ENCODE measurements at regions not wholly inside any gene's neighbourhood (a gene's known extent, or its start where the extent isn't known, plus 50 kb on each side); places are given as distances from the start of the nearest gene placed in this dataset.

GRCh38 chr2:85959185-85959584, 70.4 kb upstream of the ST3GAL5 start:
- ChIA-PET POLR2A (no interaction called here), CTCF (no interaction called here)
- TF ChIP-seq SUZ12 (IDR thresholded peaks at IDR 0.05) (no peak), TARDBP (IDR thresholded peaks at IDR 0.05) (no peak), L3MBTL2 (conservative IDR thresholded peaks at IDR 0.05) (no peak), ARNT (IDR thresholded peaks at IDR 0.05) (no peak), ZNF384 (IDR thresholded peaks at IDR 0.05) (no peak), NFRKB (IDR thresholded peaks at IDR 0.05) (no peak), SP1 (IDR thresholded peaks at IDR 0.05) (no peak), ELF4 (IDR thresholded peaks at IDR 0.05) (no peak), HDGF (IDR thresholded peaks at IDR 0.05; ENCODE audit: borderline replicate concordance) (no peak), FOXK2 (IDR thresholded peaks at IDR 0.05) (no peak), LEF1 (IDR thresholded peaks at IDR 0.05; ENCODE audit: borderline replicate concordance) (no peak), BHLHE40 (IDR thresholded peaks at IDR 0.05; ENCODE audit: borderline replicate concordance) (no peak), FOXA1 (IDR thresholded peaks at IDR 0.05) (no peak), FOXM1 (IDR thresholded peaks at IDR 0.05; ENCODE audit: borderline replicate concordance) (no peak), CTBP1 (IDR thresholded peaks at IDR 0.05; ENCODE audit: borderline replicate concordance) (no peak)
- TF ChIP-seq, protein P1, sequence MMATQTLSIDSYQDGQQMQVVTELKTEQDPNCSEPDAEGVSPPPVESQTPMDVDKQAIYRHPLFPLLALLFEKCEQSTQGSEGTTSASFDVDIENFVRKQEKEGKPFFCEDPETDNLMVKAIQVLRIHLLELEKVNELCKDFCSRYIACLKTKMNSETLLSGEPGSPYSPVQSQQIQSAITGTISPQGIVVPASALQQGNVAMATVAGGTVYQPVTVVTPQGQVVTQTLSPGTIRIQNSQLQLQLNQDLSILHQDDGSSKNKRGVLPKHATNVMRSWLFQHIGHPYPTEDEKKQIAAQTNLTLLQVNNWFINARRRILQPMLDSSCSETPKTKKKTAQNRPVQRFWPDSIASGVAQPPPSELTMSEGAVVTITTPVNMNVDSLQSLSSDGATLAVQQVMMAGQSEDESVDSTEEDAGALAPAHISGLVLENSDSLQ (IDR thresholded peaks at IDR 0.05), result no peak
- no peak for DNase-seq (ENCODE audit: extremely low spot score)

DNA sequence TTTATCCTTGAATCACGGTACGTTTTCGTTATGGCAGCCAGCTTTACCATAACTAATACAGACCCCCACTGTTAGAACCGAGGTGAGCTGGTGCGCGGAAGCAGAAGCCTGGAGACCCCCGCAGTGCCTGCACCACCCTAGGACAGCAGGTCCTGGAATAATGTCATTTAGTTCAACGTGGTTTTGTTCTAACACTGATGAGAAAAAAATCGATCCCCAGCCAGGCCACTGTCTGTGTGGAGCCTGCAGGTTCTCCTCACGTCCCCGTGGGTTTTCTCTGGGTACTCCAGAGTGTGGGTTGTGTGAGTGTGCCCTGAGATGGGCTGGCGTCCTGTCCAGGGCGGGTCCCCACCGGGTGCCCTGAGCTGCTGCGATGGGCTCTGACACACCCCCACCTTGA, 69.9 kb upstream of the ST3GAL5 start:
- CTCF ChIA-PET, result no interaction called here

DNA sequence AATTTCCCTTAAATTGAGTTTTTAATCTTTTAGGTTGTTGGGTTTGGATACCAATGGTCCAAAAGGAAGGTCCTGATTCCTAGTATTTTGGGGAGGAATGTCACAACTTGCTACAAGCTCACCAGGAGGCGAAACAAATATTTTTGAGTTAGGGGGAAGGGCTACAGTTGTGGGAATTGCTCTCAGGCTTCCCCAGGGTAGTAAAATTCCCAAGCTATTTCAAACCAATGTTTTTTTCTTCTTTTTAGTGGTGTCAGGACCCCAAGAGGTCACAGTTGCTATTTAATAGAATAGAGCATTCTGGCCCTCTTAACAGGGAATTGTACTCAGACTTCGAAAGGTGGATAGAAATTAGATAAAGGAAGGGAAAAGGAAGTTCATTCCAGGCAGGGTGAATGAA, 68.5 kb upstream of the ST3GAL5 start:
- TF ChIP-seq, protein P1 (IDR thresholded peaks at IDR 0.05), result no peak
- TF ChIP-seq SP1 (IDR thresholded peaks at IDR 0.05) (no peak), TARDBP (IDR thresholded peaks at IDR 0.05) (no peak), NFRKB (IDR thresholded peaks at IDR 0.05) (no peak), HDGF (IDR thresholded peaks at IDR 0.05; ENCODE audit: borderline replicate concordance) (no peak)
- POLR2A ChIA-PET, result no interaction called here
- CTCF ChIA-PET, result interaction anchor here (0.6 kb wide), 1 partner anchor 68 kb away, joined by 3 read pairs; no protein-coding TSS in a partner anchor
- no peak for DNase-seq (ENCODE audit: extremely low spot score)

More for the DNA sequence above, 69.9 kb upstream of the ST3GAL5 start:
- no peak for TF ChIP-seq HDGF (IDR thresholded peaks at IDR 0.05; ENCODE audit: borderline replicate concordance)
- no peak for TF ChIP-seq TARDBP (IDR thresholded peaks at IDR 0.05)
- TF ChIP-seq SUZ12 (IDR thresholded peaks at IDR 0.05), result no peak
- TF ChIP-seq L3MBTL2 (conservative IDR thresholded peaks at IDR 0.05), result no peak
- DNase-seq (ENCODE audit: extremely low spot score), result no peak
- POLR2A ChIA-PET, result no interaction called here

- POLR2A ChIA-PET, result no interaction called here
- no peak for DNase-seq (ENCODE audit: extremely low spot score)
- TF ChIP-seq ZNF384 (IDR thresholded peaks at IDR 0.05), result no peak
- no peak for TF ChIP-seq FOXM1 (IDR thresholded peaks at IDR 0.05; ENCODE audit: borderline replicate concordance)
- CTCF ChIA-PET, result no interaction called here
Observed at GRCh38 chr2:85956646-85957039, 67.9 kb upstream of the ST3GAL5 start.

DNA sequence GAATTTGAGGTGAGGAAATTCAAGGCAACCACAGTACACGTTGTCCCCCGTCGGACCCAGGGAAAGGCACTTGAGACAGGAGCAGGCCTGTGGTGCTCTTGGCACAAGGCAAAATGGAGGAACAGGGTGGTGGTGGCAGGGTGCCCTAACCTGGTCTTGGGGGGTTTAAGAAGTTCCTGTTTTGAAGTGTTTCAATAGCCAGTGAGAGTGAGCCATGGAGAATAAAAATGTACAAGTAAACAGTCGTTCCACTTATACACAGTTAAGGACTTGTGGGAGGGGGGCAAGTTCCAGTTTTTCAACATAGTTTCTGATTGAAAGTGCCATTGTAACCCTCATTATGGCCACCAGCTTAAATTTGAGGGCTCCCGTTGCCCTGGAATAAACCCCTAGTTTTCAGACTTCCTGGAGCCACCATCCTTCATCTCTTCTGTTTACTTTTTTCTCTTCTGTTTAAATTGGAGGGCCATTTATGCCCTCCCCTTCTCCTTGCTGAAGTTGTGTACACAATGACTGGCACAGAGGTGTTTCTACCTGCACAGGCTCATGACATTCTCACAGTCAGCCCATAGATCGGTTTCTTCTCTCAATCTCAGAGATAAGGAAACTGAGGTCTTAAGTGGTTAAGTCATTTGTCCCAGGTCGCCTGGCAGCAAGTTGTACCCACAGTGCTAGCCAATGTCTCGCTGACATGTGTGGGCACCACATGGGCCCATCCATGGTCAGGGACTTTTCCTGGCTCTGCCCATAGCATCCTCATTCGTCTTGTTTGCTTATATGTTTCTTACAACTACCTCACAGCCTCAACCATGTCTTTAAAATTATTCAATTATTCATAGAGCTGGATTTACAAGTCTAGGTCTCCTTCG, 66.0 kb upstream of the ST3GAL5 start:
- POLR2A ChIA-PET, result no interaction called here
- DNase-seq (ENCODE audit: extremely low spot score), result no peak
- TF ChIP-seq FOXK2 (IDR thresholded peaks at IDR 0.05), result no peak
- no peak for TF ChIP-seq SP1 (IDR thresholded peaks at IDR 0.05)
- TF ChIP-seq ARNT (IDR thresholded peaks at IDR 0.05), result no peak
- TF ChIP-seq FOXA1 (IDR thresholded peaks at IDR 0.05), result no peak
- TF ChIP-seq FOXM1 (IDR thresholded peaks at IDR 0.05; ENCODE audit: borderline replicate concordance), result no peak
- no peak for TF ChIP-seq ELF4 (IDR thresholded peaks at IDR 0.05)
- no peak for TF ChIP-seq CTBP1 (IDR thresholded peaks at IDR 0.05; ENCODE audit: borderline replicate concordance)
- no peak for TF ChIP-seq ZNF384 (IDR thresholded peaks at IDR 0.05)
- no peak for TF ChIP-seq TARDBP (IDR thresholded peaks at IDR 0.05)
- TF ChIP-seq SUZ12 (IDR thresholded peaks at IDR 0.05), result no peak
- CTCF ChIA-PET, result no interaction called here

- ChIA-PET CTCF (no interaction called here), POLR2A (no interaction called here)
- TF ChIP-seq HDGF (IDR thresholded peaks at IDR 0.05; ENCODE audit: borderline replicate concordance) (no peak), ZNF384 (IDR thresholded peaks at IDR 0.05) (no peak), FOXM1 (IDR thresholded peaks at IDR 0.05; ENCODE audit: borderline replicate concordance) (no peak), SP1 (IDR thresholded peaks at IDR 0.05) (no peak), ARNT (IDR thresholded peaks at IDR 0.05) (no peak), FOXK2 (IDR thresholded peaks at IDR 0.05) (no peak), ELF4 (IDR thresholded peaks at IDR 0.05) (no peak), L3MBTL2 (conservative IDR thresholded peaks at IDR 0.05) (no peak), BHLHE40 (IDR thresholded peaks at IDR 0.05; ENCODE audit: borderline replicate concordance) (no peak), LEF1 (IDR thresholded peaks at IDR 0.05; ENCODE audit: borderline replicate concordance) (no peak), TARDBP (IDR thresholded peaks at IDR 0.05) (no peak), SUZ12 (IDR thresholded peaks at IDR 0.05) (no peak), NFRKB (IDR thresholded peaks at IDR 0.05) (no peak), FOXA1 (IDR thresholded peaks at IDR 0.05) (no peak), CTBP1 (IDR thresholded peaks at IDR 0.05; ENCODE audit: borderline replicate concordance) (no peak)
- TF ChIP-seq, protein P1 (IDR thresholded peaks at IDR 0.05), result no peak
- no peak for DNase-seq (ENCODE audit: extremely low spot score)
Observed at GRCh38 chr2:85954192-85954589, 65.4 kb upstream of the ST3GAL5 start.
